MM.1S (cell line): ENCODE measurements at regions not wholly inside any gene's neighbourhood (a gene's known extent, or its start where the extent isn't known, plus 50 kb on each side); places are given as distances from the start of the nearest gene placed in this dataset.

ENCODE experiments used
- DNase-seq: peaks from one replicate; pipeline ENCODE4 v3.0.0-alpha.2; 2015
- H2AFZ ChIP-seq: fragments of 300-600 bp; sonication (generic); 2 replicates; pipeline ENCODE4 v1.6.0; 2016; ENCODE audit warnings: antibody characterized with exemption, low read length
- H3F3A ChIP-seq: fragments of 300-600 bp; sonication (generic); 2 replicates; pipeline ENCODE4 v1.6.1; 2016; ENCODE audit warnings: mild to moderate bottlenecking, antibody characterized with exemption, low read length, moderate library complexity, mixed read lengths; ENCODE audit not compliant: insufficient read depth
- H3K27ac ChIP-seq: fragments of 300-600 bp; sonication (generic); 2 replicates; pipeline ENCODE4 v1.5.1; 2016; ENCODE audit warnings: mild to moderate bottlenecking, low read length
- H3K27me3 ChIP-seq: fragments of 300-600 bp; sonication (generic); replicated peaks from 2 replicates; pipeline ENCODE4 v1.6.0; 2016; ENCODE audit warnings: low read length; ENCODE audit not compliant: insufficient read depth
- H3K36me3 ChIP-seq: fragments of 300-600 bp; sonication (generic); replicated peaks from 2 replicates; pipeline ENCODE4 v1.6.1; 2016; ENCODE audit warnings: mild to moderate bottlenecking, low read length, mixed read lengths; ENCODE audit not compliant: insufficient read depth
- H3K4me1 ChIP-seq: fragments of 300-600 bp; sonication (generic); 2 replicates; pipeline ENCODE4 v1.6.1; 2016; ENCODE audit warnings: low read length, mixed read lengths
- H3K4me2 ChIP-seq: fragments of 300-600 bp; sonication (generic); 2 replicates; pipeline ENCODE4 v1.6.0; 2016; ENCODE audit warnings: low read depth, low read length
- H3K4me3 ChIP-seq: fragments of 300-600 bp; sonication (generic); 2 replicates; pipeline ENCODE4 v1.5.1; 2016; ENCODE audit warnings: low read length, mixed read lengths
- H3K79me2 ChIP-seq: fragments of 300-600 bp; sonication (generic); 2 replicates; pipeline ENCODE4 v1.6.1; 2016; ENCODE audit warnings: mixed run types, low read length, mixed read lengths
- H3K9ac ChIP-seq: fragments of 300-600 bp; sonication (generic); 2 replicates; pipeline ENCODE4 v1.6.1; 2016; ENCODE audit warnings: low read length, mixed read lengths
- H3K9me2 ChIP-seq: fragments of 300-600 bp; sonication (generic); replicated peaks from 2 replicates; pipeline ENCODE4 v1.6.1; 2016; ENCODE audit warnings: mild to moderate bottlenecking, low read length, mixed read lengths; ENCODE audit not compliant: insufficient read depth
- H3K9me3 ChIP-seq: fragments of 300-600 bp; sonication (generic); replicated peaks from 2 replicates; pipeline ENCODE4 v1.6.1; 2016; ENCODE audit warnings: mild to moderate bottlenecking, low read length, mixed read lengths; ENCODE audit not compliant: insufficient read depth
- H4K20me1 ChIP-seq: fragments of 300-600 bp; sonication (generic); 2 replicates; pipeline ENCODE4 v1.6.1; 2016; ENCODE audit warnings: mild to moderate bottlenecking, low read length, moderate library complexity, mixed read lengths; ENCODE audit not compliant: insufficient read depth
- EZH2 ChIP-seq: fragments of 300-600 bp; sonication (generic); optimal IDR thresholded peaks from 2 replicates; pipeline ENCODE3; 2017; ENCODE audit warnings: low read depth, mild to moderate bottlenecking, antibody characterized with exemption, low read length, mixed read lengths
- EZH2phosphoT487 ChIP-seq: fragments of 300-600 bp; sonication (generic); IDR thresholded peaks from 2 replicates; pipeline ENCODE4 v1.6.1; 2018; ENCODE audit warnings: antibody characterized with exemption, low read length
- TF ChIP-seq, protein P1 (sequence below): fragments of 300-600 bp; sonication (generic); IDR thresholded peaks from 2 replicates; pipeline ENCODE4 v1.5.1; 2016; ENCODE audit warnings: antibody characterized with exemption, low read length, mixed read lengths

DNA sequence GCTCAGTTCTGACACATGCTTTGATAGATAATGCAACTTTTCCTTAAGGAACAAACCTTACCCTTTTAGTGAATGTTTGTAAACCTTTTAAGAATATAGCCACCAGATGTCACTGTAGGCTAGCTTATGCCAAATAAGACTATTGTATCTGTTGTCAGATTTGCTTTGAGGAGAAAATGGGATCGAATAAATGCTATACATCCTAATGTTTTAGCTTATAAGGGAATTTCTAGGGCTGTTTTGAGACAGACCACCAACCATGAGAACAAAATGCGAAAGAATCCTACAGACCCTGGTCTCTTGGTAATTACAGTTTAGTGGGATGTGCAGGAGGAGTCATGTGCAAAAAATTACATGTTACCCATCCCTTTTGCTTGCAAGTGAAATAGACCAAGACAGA lies 127.6 kb upstream of the NMUR2 start:
- peak; percentile 69 for DNase-seq
- H4K20me1 ChIP-seq, result no peaks in the 10 kb centered on the region
- H3K4me3 ChIP-seq, result no peak overlapping the region
- no peaks in the 10 kb centered on the region for H3K36me3 ChIP-seq
- no peaks in the 10 kb centered on the region for H3K4me1 ChIP-seq
- no peaks in the 10 kb centered on the region for H3K79me2 ChIP-seq
- H3K27ac ChIP-seq, result no peak overlapping the region
- H3K9me2 ChIP-seq, result no peaks in the 10 kb centered on the region
- H2AFZ ChIP-seq, result no peak overlapping the region
- H3F3A ChIP-seq, result 0 out of 2 replicates have a peak, but pooled peaks cover under 1% of the 10 kb centered on the region
- no peak overlapping the region for H3K9ac ChIP-seq
- H3K4me2 ChIP-seq, result no peak overlapping the region
- TF ChIP-seq EZH2 (no peak), EZH2phosphoT487 (no peak)
- TF ChIP-seq, protein P1, sequence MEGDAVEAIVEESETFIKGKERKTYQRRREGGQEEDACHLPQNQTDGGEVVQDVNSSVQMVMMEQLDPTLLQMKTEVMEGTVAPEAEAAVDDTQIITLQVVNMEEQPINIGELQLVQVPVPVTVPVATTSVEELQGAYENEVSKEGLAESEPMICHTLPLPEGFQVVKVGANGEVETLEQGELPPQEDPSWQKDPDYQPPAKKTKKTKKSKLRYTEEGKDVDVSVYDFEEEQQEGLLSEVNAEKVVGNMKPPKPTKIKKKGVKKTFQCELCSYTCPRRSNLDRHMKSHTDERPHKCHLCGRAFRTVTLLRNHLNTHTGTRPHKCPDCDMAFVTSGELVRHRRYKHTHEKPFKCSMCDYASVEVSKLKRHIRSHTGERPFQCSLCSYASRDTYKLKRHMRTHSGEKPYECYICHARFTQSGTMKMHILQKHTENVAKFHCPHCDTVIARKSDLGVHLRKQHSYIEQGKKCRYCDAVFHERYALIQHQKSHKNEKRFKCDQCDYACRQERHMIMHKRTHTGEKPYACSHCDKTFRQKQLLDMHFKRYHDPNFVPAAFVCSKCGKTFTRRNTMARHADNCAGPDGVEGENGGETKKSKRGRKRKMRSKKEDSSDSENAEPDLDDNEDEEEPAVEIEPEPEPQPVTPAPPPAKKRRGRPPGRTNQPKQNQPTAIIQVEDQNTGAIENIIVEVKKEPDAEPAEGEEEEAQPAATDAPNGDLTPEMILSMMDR, result peak; percentile 69
- H3K27me3 ChIP-seq, result no peaks in the 10 kb centered on the region
- H3K9me3 ChIP-seq, result no peaks in the 10 kb centered on the region

GRCh38 chr5:152534641-152535040 lies 129.6 kb upstream of the NMUR2 start:
- Histone ChIP-seq H3K4me2 (no peak overlapping the region), H3K9me3 (no peaks in the 10 kb centered on the region), H3K9me2 (no peaks in the 10 kb centered on the region), H3K79me2 (no peaks in the 10 kb centered on the region), H3F3A (no peaks in the 10 kb centered on the region), H3K36me3 (no peaks in the 10 kb centered on the region), H3K9ac (no peak overlapping the region), H3K27me3 (no peaks in the 10 kb centered on the region), H3K4me1 (no peaks in the 10 kb centered on the region), H4K20me1 (no peaks in the 10 kb centered on the region), H3K27ac (no peak overlapping the region), H2AFZ (no peak overlapping the region), H3K4me3 (no peak overlapping the region)
- no peak for TF ChIP-seq EZH2phosphoT487
- TF ChIP-seq EZH2, result no peak
- TF ChIP-seq, protein P1, result no peak
- DNase-seq, result no peak

GRCh38 chr5:152542741-152543140 lies 137.7 kb upstream of the NMUR2 start:
- H3F3A ChIP-seq, result no peaks in the 10 kb centered on the region
- H3K4me1 ChIP-seq, result no peaks in the 10 kb centered on the region
- H3K9ac ChIP-seq, result no peak overlapping the region
- no peaks in the 10 kb centered on the region for H3K27me3 ChIP-seq
- TF ChIP-seq EZH2phosphoT487, result no peak
- TF ChIP-seq EZH2, result no peak
- TF ChIP-seq, protein P1, result no peak
- H3K4me2 ChIP-seq, result no peak overlapping the region
- no peak overlapping the region for H2AFZ ChIP-seq
- H3K9me2 ChIP-seq, result no peaks in the 10 kb centered on the region
- H4K20me1 ChIP-seq, result no peaks in the 10 kb centered on the region
- H3K27ac ChIP-seq, result no peak overlapping the region
- no peaks in the 10 kb centered on the region for H3K36me3 ChIP-seq
- H3K4me3 ChIP-seq, result no peak overlapping the region
- H3K9me3 ChIP-seq, result no peaks in the 10 kb centered on the region
- no peaks in the 10 kb centered on the region for H3K79me2 ChIP-seq
- no peak for DNase-seq
